NT2/D1 (cell line): ENCODE measurements at regions not wholly inside any gene's neighbourhood (a gene's known extent, or its start where the extent isn't known, plus 50 kb on each side); places are given as distances from the start of the nearest gene placed in this dataset.

ENCODE experiments used
- DNase-seq: peaks from one replicate; pipeline ENCODE4 v3.0.0-alpha.2; 2011; ENCODE audit warnings: low read depth, low spot score
- H3K27me3 ChIP-seq: 2 replicates; pipeline ENCODE4 v1.6.0; 2011; ENCODE audit warnings: mild to moderate bottlenecking; ENCODE audit not compliant: insufficient read length, insufficient read depth
- H3K36me3 ChIP-seq: 2 replicates; pipeline ENCODE4 v1.6.1; 2011; ENCODE audit warnings: mild to moderate bottlenecking, low read length, mixed read lengths; ENCODE audit not compliant: insufficient read depth, insufficient read length
- H3K4me1 ChIP-seq: 2 replicates; pipeline ENCODE4 v1.5.1; 2011; ENCODE audit not compliant: insufficient read depth, insufficient read length
- H3K4me3 ChIP-seq: 2 replicates; pipeline ENCODE4 v1.5.1; 2011; ENCODE audit warnings: low read depth; ENCODE audit not compliant: insufficient read length
- H3K9ac ChIP-seq: 2 replicates; pipeline ENCODE4 v1.6.0; 2011; ENCODE audit warnings: low read depth; ENCODE audit not compliant: insufficient read length
- H3K9me3 ChIP-seq: 2 replicates; pipeline ENCODE4 v1.5.1; 2011; ENCODE audit warnings: mild to moderate bottlenecking, low read length; ENCODE audit not compliant: insufficient read depth
- SUZ12 ChIP-seq: IDR thresholded peaks from 2 replicates; pipeline ENCODE4 v1.6.1; 2011; ENCODE audit not compliant: insufficient read length, insufficient read depth; ENCODE audit errors: extremely low read depth
- YY1 ChIP-seq: IDR thresholded peaks from 2 replicates; pipeline ENCODE4 v1.6.1; 2011; ENCODE audit not compliant: insufficient read length, insufficient read depth
- ZNF274 ChIP-seq: IDR thresholded peaks from 2 replicates; pipeline ENCODE4 v1.6.1; 2011; ENCODE audit warnings: mild to moderate bottlenecking, low read depth, low read length

DNA sequence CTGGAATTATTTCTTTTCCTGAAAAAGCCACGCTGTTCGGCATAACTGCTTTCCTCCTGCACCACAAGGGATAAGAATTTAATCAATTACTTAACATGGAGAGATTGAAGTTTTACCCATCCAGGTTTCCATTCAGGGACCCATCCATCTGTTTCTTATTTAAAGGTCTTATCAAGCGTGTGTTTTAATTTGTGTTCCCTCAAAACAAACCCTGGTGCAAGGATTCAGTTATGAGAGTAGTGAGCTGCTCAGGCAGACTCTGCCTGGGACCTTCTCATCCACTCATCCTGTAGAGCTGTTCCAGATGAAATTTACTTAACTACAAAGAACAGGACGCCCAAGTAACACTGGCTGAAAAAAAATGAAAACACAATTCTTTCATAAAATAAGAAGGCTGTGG, 97.8 kb downstream of the BANF2 start:
- peaks cover 6% of the 10 kb centered on the region; the same call in 1 of the 2 replicates for H3K9me3 ChIP-seq
- no peaks in the 10 kb centered on the region for H3K27me3 ChIP-seq
- no peaks in the 10 kb centered on the region for H3K4me1 ChIP-seq
- TF ChIP-seq SUZ12 (no peak), ZNF274 (no peak), YY1 (no peak)
- no peak overlapping the region for H3K9ac ChIP-seq
- H3K36me3 ChIP-seq, result no peaks in the 10 kb centered on the region
- no peak overlapping the region for H3K4me3 ChIP-seq
- no peak for DNase-seq

DNA sequence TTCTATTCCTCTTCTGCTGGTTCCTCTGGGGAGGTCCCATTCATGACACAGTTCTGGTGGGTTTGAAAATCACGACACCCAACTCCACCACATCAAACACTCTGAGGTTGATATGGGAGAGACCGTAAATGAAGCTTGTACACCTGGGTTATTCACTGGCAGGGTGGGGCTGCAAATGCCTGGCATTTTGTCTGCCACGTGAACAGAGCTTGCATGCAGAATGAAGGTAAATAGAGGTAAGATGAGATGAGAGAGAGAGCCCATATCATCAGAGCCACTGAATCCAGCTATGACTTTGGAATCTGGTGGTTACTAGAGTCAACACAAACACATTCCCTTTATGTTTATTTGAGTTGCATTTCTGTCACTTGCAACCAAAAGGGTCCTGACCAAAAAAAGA, 97.4 kb downstream of the BANF2 start:
- no peak for DNase-seq
- peaks cover 6% of the 10 kb centered on the region; the same call in 1 of the 2 replicates for H3K9me3 ChIP-seq
- TF ChIP-seq YY1 (no peak), ZNF274 (no peak), SUZ12 (no peak)
- H3K4me3 ChIP-seq, result no peak overlapping the region
- no peaks in the 10 kb centered on the region for H3K36me3 ChIP-seq
- no peaks in the 10 kb centered on the region for H3K27me3 ChIP-seq
- no peak overlapping the region for H3K9ac ChIP-seq
- no peaks in the 10 kb centered on the region for H3K4me1 ChIP-seq

DNA sequence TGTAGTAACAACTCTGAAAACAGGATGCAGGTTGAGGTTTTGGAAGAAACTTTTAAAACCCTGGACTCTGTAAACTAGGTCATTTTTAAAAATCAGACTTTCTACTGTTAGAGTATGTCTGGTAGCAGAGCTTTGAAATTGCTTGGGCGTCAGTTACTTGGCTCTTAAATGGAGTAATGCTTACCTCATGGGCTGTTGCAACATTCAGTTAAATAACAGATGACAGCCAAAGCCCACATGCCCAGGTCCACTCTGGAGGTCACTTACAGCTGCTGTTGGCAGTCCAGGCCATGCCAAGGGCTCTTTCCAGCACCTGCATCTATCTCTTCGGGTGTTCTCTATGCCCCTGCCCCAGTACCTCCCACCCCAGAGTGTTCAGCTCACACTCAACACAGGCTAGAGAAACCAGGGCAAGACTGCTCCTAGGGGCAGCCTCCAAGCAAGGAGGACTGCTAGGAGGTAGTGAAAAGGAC, 96.4 kb downstream of the BANF2 start:
- peaks cover 2% of the 10 kb centered on the region for H3K4me1 ChIP-seq
- no peaks in the 10 kb centered on the region for H3K36me3 ChIP-seq
- H3K9me3 ChIP-seq, result peaks cover 6% of the 10 kb centered on the region; the same call in 1 of the 2 replicates
- H3K27me3 ChIP-seq, result no peaks in the 10 kb centered on the region
- H3K9ac ChIP-seq, result no peak overlapping the region
- TF ChIP-seq ZNF274 (no peak), YY1 (no peak), SUZ12 (no peak)
- H3K4me3 ChIP-seq, result no peak overlapping the region
- DNase-seq, result no peak

DNA sequence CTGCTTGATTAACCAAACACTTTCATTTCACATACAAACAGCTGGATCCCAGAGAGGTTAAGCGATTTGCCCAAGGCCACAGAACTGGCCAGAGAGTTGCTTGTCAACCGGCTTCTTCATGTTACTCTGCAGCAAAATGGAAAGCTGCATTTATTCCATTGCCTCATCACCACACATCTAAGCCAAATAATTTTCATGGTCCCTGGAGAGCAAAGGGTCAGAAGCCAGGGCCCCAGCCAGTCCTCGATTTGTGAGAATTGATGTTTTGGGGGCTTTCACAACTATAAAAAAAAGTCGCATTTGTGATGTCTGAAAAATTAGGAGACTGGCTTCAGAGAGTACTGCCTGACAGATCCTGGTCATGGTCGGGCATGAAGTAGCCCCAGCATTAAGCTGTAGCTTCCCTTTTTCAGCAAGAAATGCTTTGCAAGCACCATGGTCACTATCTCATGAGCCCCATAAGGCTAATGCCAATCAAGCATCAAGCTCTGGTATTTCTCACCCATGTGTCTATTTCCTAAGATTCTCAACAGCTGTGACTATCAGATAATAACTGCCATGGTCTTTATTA, 95.8 kb downstream of the BANF2 start:
- no peak for DNase-seq
- TF ChIP-seq YY1 (no peak), SUZ12 (no peak), ZNF274 (no peak)
- peaks cover 2% of the 10 kb centered on the region for H3K4me1 ChIP-seq
- no peak overlapping the region for H3K9ac ChIP-seq
- no peaks in the 10 kb centered on the region for H3K36me3 ChIP-seq
- peaks cover 6% of the 10 kb centered on the region; the same call in 1 of the 2 replicates for H3K9me3 ChIP-seq
- no peak overlapping the region for H3K4me3 ChIP-seq
- no peaks in the 10 kb centered on the region for H3K27me3 ChIP-seq

DNA sequence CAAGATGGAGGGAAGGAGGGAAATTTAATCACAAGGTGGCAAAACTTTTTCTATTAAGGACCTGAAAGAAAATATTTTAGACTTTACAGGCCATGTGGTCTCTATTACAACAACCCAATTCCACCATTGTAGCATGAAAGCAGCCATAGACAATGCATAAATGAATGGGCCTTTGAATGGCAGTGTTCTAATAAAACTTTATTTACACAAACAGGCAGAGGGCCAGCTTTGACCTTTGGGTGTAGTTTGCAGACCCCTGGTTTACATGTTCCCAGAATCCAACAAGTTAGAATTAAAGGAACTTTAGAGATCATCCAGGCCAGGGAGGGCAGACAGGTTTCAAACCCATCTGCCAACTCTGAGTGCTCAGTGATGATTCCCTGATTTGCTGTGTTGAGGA, 95.2 kb downstream of the BANF2 start:
- peaks cover 6% of the 10 kb centered on the region; the same call in 1 of the 2 replicates for H3K9me3 ChIP-seq
- H3K4me3 ChIP-seq, result no peak overlapping the region
- H3K4me1 ChIP-seq, result peaks cover 2% of the 10 kb centered on the region
- TF ChIP-seq ZNF274, result no peak
- TF ChIP-seq YY1, result no peak
- TF ChIP-seq SUZ12, result no peak
- no peaks in the 10 kb centered on the region for H3K36me3 ChIP-seq
- no peak overlapping the region for H3K9ac ChIP-seq
- no peaks in the 10 kb centered on the region for H3K27me3 ChIP-seq
- DNase-seq, result no peak

DNA sequence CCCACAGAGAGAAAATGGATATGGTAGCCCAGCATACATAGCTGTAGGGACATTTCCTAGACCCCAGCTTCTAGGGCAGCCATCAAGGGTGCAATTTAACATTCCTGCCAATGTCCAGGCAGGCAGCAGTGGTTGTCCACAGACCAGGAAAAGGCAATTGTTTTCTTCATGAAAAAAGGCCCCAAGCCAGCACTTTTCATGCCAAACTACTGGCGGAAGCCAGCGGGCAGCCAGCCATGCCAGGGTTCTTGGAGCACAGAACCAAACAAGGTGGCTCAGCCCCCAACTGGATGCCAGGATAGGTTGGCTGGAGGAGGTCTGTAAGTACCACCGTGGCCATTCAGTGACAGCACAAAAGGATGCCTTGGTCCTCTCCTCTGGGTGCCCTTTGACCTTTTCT, 94.6 kb downstream of the BANF2 start:
- H3K9ac ChIP-seq, result no peak overlapping the region
- no peak for TF ChIP-seq ZNF274
- TF ChIP-seq YY1, result no peak
- no peak for TF ChIP-seq SUZ12
- H3K4me1 ChIP-seq, result peaks cover 2% of the 10 kb centered on the region
- H3K9me3 ChIP-seq, result peaks cover under 1% of the 10 kb centered on the region; the same call in 1 of the 2 replicates
- no peak overlapping the region for H3K4me3 ChIP-seq
- no peaks in the 10 kb centered on the region for H3K36me3 ChIP-seq
- H3K27me3 ChIP-seq, result no peaks in the 10 kb centered on the region
- no peak for DNase-seq

DNA sequence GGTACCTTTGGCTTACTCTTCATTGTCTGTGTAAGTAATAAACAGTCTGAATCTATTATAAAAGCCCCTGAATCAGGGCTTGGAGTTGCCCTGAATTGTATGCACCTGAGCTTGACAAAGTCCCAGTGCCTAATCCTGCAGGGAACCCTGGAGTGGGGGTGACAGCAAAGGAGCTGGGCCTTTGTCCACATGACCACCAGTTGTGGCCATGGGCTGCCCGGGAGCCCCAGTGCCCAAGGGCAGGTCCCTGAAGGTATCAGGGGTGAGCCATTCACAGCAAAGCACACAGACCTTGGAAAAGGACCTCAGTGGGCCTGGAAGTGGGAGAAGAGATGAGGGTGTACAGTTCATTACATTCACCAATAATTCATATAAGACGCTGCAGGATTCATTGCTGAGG, 94.2 kb downstream of the BANF2 start:
- Histone ChIP-seq H3K4me1 (peaks cover 2% of the 10 kb centered on the region), H3K9me3 (no peaks in the 10 kb centered on the region), H3K36me3 (no peaks in the 10 kb centered on the region), H3K4me3 (no peak overlapping the region), H3K9ac (no peak overlapping the region), H3K27me3 (no peaks in the 10 kb centered on the region)
- no peak for TF ChIP-seq ZNF274
- TF ChIP-seq SUZ12, result no peak
- TF ChIP-seq YY1, result no peak
- no peak for DNase-seq

DNA sequence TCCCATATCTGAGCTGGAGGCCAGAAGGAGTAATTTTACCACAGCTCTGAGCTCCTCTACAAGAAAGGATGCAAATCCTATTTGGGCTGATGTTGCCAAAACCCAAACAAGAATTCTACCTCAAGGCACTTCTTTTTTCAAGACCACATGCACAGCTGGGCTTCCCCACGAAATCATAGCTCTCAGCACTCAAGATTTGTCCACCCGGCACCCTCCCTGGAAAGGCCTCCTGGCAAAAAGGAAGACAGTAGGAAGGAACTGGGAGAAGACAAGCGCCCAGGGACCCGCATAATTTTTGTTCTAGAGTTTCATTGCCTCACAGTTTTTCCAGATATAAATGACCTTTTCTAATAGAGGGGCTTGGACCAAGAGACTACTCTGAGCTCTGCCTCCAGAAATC, 90.5 kb downstream of the BANF2 start:
- no peak for TF ChIP-seq ZNF274
- no peak for TF ChIP-seq SUZ12
- no peak for TF ChIP-seq YY1
- no peak overlapping the region for H3K4me3 ChIP-seq
- no peak overlapping the region for H3K9ac ChIP-seq
- no peaks in the 10 kb centered on the region for H3K9me3 ChIP-seq
- no peaks in the 10 kb centered on the region for H3K36me3 ChIP-seq
- peaks cover 5% of the 10 kb centered on the region for H3K4me1 ChIP-seq
- H3K27me3 ChIP-seq, result no peaks in the 10 kb centered on the region
- DNase-seq, result no peak
